ENCODE measurements at regions not wholly inside any gene's neighbourhood (a gene's known extent, or its start where the extent isn't known, plus 50 kb on each side); places are given as distances from the start of the nearest gene placed in this dataset.

- H3K9me3 ChIP-seq (ENCODE audit: control insufficient read depth in 1 of 2, low read length in 2 of 2) = peaks cover 2 to 7% of the 10 kb centered on the region in 2 donors
- no peak overlapping the region for H3K4me3 ChIP-seq (ENCODE audit: low read depth in 1 of 2, low read length in 2 of 2)
- H3K36me3 ChIP-seq (ENCODE audit: control insufficient read depth in 1 of 2, insufficient read depth in 2 of 2, low read length in 2 of 2) = no peaks in the 10 kb centered on the region
- no peak overlapping the region for H3K27ac ChIP-seq (ENCODE audit: low read length)
- no peaks in the 10 kb centered on the region for H3K4me1 ChIP-seq (ENCODE audit: control insufficient read depth in 1 of 2, insufficient read depth in 2 of 2, low read length in 2 of 2)
- H3K27me3 ChIP-seq (ENCODE audit: low read depth, low read length) = no peaks in the 10 kb centered on the region
These were observed 225.8 kb upstream of the SLC10A2 start for GRCh38 chr13:103291798-103292572.

DNA sequence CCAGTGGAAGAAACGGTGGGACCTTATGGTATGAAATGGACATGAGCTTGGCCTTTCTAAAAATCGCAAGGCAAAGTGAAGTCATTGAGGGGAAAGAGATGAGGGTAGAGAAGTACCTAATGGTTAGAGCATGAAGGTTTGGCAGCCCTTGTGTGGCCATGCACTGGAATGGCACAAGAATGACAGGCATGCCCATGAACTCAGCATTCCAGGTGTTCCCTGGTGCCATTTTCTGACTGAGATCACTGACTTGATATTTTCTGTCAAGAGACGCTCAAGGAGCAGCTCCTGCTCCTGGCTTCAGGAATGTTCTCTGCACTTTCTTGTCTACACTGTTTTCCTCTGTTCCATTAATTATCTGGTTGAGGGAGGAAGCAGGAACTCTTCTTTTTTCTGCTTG lies 225.0 kb upstream of the SLC10A2 start:
- Histone ChIP-seq H3K4me3 (ENCODE audit: low read depth in 1 of 2, low read length in 2 of 2) (no peak overlapping the region), H3K9me3 (ENCODE audit: control insufficient read depth in 1 of 2, low read length in 2 of 2) (no peaks in the 10 kb centered on the region), H3K4me1 (ENCODE audit: control insufficient read depth in 1 of 2, insufficient read depth in 2 of 2, low read length in 2 of 2) (no peaks in the 10 kb centered on the region), H3K27me3 (ENCODE audit: low read depth, low read length) (no peaks in the 10 kb centered on the region), H3K27ac (ENCODE audit: low read length) (no peak overlapping the region), H3K36me3 (ENCODE audit: control insufficient read depth in 1 of 2, insufficient read depth in 2 of 2, low read length in 2 of 2) (no peaks in the 10 kb centered on the region)

DNA sequence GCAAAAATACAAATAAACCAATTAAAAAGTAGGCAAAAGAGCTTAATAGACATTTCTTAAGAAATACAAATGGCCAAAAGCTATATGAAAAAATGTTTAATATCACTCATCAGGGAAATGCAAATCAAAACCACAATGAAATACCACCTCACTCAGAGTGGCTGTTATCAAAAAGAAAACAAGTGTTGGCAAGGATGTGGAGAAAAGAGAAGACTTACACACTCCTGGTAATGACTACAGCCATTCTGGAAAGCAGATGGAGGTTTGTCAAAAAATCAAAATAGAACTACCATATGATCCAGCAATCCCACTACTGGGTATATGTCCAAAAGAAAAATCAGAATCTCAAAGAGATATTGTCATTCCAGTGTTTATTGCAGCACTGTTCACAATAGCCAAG lies 223.5 kb upstream of the SLC10A2 start:
- no peak overlapping the region for H3K4me3 ChIP-seq (ENCODE audit: low read depth in 1 of 2, low read length in 2 of 2)
- H3K27me3 ChIP-seq (ENCODE audit: low read depth, low read length) = no peaks in the 10 kb centered on the region
- no peaks in the 10 kb centered on the region for H3K4me1 ChIP-seq (ENCODE audit: control insufficient read depth in 1 of 2, insufficient read depth in 2 of 2, low read length in 2 of 2)
- H3K27ac ChIP-seq (ENCODE audit: low read length) = no peak overlapping the region
- no peaks in the 10 kb centered on the region for H3K36me3 ChIP-seq (ENCODE audit: control insufficient read depth in 1 of 2, insufficient read depth in 2 of 2, low read length in 2 of 2)
- no peaks in the 10 kb centered on the region for H3K9me3 ChIP-seq (ENCODE audit: control insufficient read depth in 1 of 2, low read length in 2 of 2)

GRCh38 chr13:103288114-103288513 lies 221.9 kb upstream of the SLC10A2 start:
- Histone ChIP-seq H3K4me3 (ENCODE audit: low read depth in 1 of 2, low read length in 2 of 2) (no peak overlapping the region), H3K27me3 (ENCODE audit: low read depth, low read length) (no peaks in the 10 kb centered on the region), H3K36me3 (ENCODE audit: control insufficient read depth in 1 of 2, insufficient read depth in 2 of 2, low read length in 2 of 2) (no peaks in the 10 kb centered on the region), H3K27ac (ENCODE audit: low read length) (no peak overlapping the region), H3K9me3 (ENCODE audit: control insufficient read depth in 1 of 2, low read length in 2 of 2) (no peaks in the 10 kb centered on the region), H3K4me1 (ENCODE audit: control insufficient read depth in 1 of 2, insufficient read depth in 2 of 2, low read length in 2 of 2) (no peaks in the 10 kb centered on the region)

GRCh38 chr13:103287659-103288058 lies 221.4 kb upstream of the SLC10A2 start:
- no peaks in the 10 kb centered on the region for H3K9me3 ChIP-seq (ENCODE audit: control insufficient read depth in 1 of 2, low read length in 2 of 2)
- no peak overlapping the region for H3K27ac ChIP-seq (ENCODE audit: low read length)
- H3K36me3 ChIP-seq (ENCODE audit: control insufficient read depth in 1 of 2, insufficient read depth in 2 of 2, low read length in 2 of 2) = no peaks in the 10 kb centered on the region
- no peaks in the 10 kb centered on the region for H3K4me1 ChIP-seq (ENCODE audit: control insufficient read depth in 1 of 2, insufficient read depth in 2 of 2, low read length in 2 of 2)
- H3K27me3 ChIP-seq (ENCODE audit: low read depth, low read length) = no peaks in the 10 kb centered on the region
- H3K4me3 ChIP-seq (ENCODE audit: low read depth in 1 of 2, low read length in 2 of 2) = no peak overlapping the region

GRCh38 chr13:103284466-103284865 lies 218.2 kb upstream of the SLC10A2 start:
- no peaks in the 10 kb centered on the region for H3K4me1 ChIP-seq (ENCODE audit: control insufficient read depth in 1 of 2, insufficient read depth in 2 of 2, low read length in 2 of 2)
- H3K36me3 ChIP-seq (ENCODE audit: control insufficient read depth in 1 of 2, insufficient read depth in 2 of 2, low read length in 2 of 2) = no peaks in the 10 kb centered on the region
- H3K27ac ChIP-seq (ENCODE audit: low read length) = no peak overlapping the region
- H3K4me3 ChIP-seq (ENCODE audit: low read depth in 1 of 2, low read length in 2 of 2) = no peak overlapping the region
- no peaks in the 10 kb centered on the region for H3K9me3 ChIP-seq (ENCODE audit: control insufficient read depth in 1 of 2, low read length in 2 of 2)
- no peaks in the 10 kb centered on the region for H3K27me3 ChIP-seq (ENCODE audit: low read depth, low read length)

DNA sequence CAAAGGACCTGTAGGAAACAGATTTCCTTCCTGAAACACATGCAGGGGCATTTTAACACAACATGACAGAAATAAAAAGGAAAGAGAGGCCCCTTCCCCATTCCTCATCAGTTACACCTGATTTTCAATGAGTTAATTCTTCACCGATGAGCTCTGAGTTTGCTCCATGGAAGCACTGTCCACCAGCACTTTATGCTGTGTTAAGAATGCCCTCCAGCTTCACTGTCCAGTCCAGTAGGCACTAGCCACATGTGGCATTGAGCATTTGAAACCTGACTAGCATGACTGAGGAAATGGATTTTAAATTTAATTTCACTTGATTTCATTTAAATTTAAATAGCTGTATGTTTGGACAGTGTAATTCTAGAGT lies 217.2 kb upstream of the SLC10A2 start:
- H3K4me3 ChIP-seq (ENCODE audit: low read depth in 1 of 2, low read length in 2 of 2) = no peak overlapping the region
- H3K36me3 ChIP-seq (ENCODE audit: control insufficient read depth in 1 of 2, insufficient read depth in 2 of 2, low read length in 2 of 2) = no peaks in the 10 kb centered on the region
- no peaks in the 10 kb centered on the region for H3K9me3 ChIP-seq (ENCODE audit: control insufficient read depth in 1 of 2, low read length in 2 of 2)
- H3K27ac ChIP-seq (ENCODE audit: low read length) = no peak overlapping the region
- H3K27me3 ChIP-seq (ENCODE audit: low read depth, low read length) = no peaks in the 10 kb centered on the region
- no peaks in the 10 kb centered on the region for H3K4me1 ChIP-seq (ENCODE audit: control insufficient read depth in 1 of 2, insufficient read depth in 2 of 2, low read length in 2 of 2)

DNA sequence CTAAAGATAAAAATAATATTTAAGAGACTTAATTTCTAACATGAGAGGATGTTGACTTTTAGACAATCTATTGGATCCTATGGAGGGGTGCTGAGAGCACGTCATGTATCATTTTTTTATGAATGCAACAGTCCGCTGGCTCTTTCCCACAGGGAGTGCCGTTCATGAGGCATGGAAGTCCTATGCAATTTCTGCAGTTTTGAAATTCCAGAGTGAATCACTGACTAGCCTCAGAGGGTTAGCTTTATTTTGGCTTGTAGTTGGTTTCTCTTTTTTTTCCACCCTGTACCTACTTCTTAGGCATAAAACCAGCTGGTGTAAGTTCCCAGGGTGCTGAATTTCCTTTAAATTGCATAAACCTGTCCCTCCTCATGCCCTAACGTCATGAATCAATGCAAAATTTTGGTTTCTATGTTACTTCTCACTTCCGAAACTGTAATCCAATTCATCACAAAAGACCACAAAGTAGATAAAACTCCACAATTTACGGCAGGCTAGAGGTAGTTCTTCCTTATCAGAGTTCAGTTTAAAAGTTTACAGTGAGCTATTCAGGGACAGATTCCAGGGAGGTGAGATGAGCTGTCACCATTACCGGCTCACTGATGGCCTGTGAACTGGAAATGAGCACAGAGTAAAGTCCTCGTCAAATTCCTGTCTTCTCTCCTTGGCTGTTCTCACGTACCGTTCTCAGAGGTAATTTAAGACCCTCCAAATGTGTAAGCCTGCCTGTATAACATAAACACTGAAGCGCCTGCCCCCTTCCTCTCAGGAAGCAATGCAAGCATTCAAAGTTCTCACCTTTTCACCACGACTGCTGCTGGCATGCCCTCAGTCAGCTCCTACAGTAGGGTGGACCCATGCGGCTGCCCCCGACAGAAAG lies 216.6 kb upstream of the SLC10A2 start:
- H3K36me3 ChIP-seq (ENCODE audit: control insufficient read depth in 1 of 2, insufficient read depth in 2 of 2, low read length in 2 of 2) = no peaks in the 10 kb centered on the region
- H3K4me3 ChIP-seq (ENCODE audit: low read depth in 1 of 2, low read length in 2 of 2) = no peak overlapping the region

GRCh38 chr13:103277959-103278694 lies 211.9 kb upstream of the SLC10A2 start:
- Histone ChIP-seq H3K9me3 (ENCODE audit: control insufficient read depth in 1 of 2, low read length in 2 of 2) (no peaks in the 10 kb centered on the region), H3K4me1 (ENCODE audit: control insufficient read depth in 1 of 2, insufficient read depth in 2 of 2, low read length in 2 of 2) (no peaks in the 10 kb centered on the region), H3K27ac (ENCODE audit: low read length) (no peak overlapping the region), H3K36me3 (ENCODE audit: control insufficient read depth in 1 of 2, insufficient read depth in 2 of 2, low read length in 2 of 2) (no peaks in the 10 kb centered on the region), H3K27me3 (ENCODE audit: low read depth, low read length) (no peaks in the 10 kb centered on the region), H3K4me3 (ENCODE audit: low read depth in 1 of 2, low read length in 2 of 2) (no peak overlapping the region)

More for the DNA sequence above, 216.6 kb upstream of the SLC10A2 start:
- Histone ChIP-seq H3K27me3 (ENCODE audit: low read depth, low read length) (no peaks in the 10 kb centered on the region), H3K4me1 (ENCODE audit: control insufficient read depth in 1 of 2, insufficient read depth in 2 of 2, low read length in 2 of 2) (no peaks in the 10 kb centered on the region), H3K9me3 (ENCODE audit: control insufficient read depth in 1 of 2, low read length in 2 of 2) (no peaks in the 10 kb centered on the region), H3K27ac (ENCODE audit: low read length) (no peak overlapping the region)

GRCh38 chr13:103276775-103277498 lies 210.7 kb upstream of the SLC10A2 start:
- no peaks in the 10 kb centered on the region for H3K27me3 ChIP-seq (ENCODE audit: low read depth, low read length)
- no peak overlapping the region for H3K27ac ChIP-seq (ENCODE audit: low read length)
- H3K4me3 ChIP-seq (ENCODE audit: low read depth in 1 of 2, low read length in 2 of 2) = no peak overlapping the region
- no peaks in the 10 kb centered on the region for H3K36me3 ChIP-seq (ENCODE audit: control insufficient read depth in 1 of 2, insufficient read depth in 2 of 2, low read length in 2 of 2)
- H3K9me3 ChIP-seq (ENCODE audit: control insufficient read depth in 1 of 2, low read length in 2 of 2) = no peaks in the 10 kb centered on the region
- no peaks in the 10 kb centered on the region for H3K4me1 ChIP-seq (ENCODE audit: control insufficient read depth in 1 of 2, insufficient read depth in 2 of 2, low read length in 2 of 2)

- Histone ChIP-seq H3K27me3 (ENCODE audit: low read depth, low read length) (no peaks in the 10 kb centered on the region), H3K4me3 (ENCODE audit: low read depth in 1 of 2, low read length in 2 of 2) (no peak overlapping the region), H3K36me3 (ENCODE audit: control insufficient read depth in 1 of 2, insufficient read depth in 2 of 2, low read length in 2 of 2) (no peaks in the 10 kb centered on the region), H3K4me1 (ENCODE audit: control insufficient read depth in 1 of 2, insufficient read depth in 2 of 2, low read length in 2 of 2) (no peaks in the 10 kb centered on the region), H3K27ac (ENCODE audit: low read length) (no peak overlapping the region), H3K9me3 (ENCODE audit: control insufficient read depth in 1 of 2, low read length in 2 of 2) (no peaks in the 10 kb centered on the region)
These were observed 209.5 kb upstream of the SLC10A2 start for GRCh38 chr13:103275722-103276121.
